Fibroblast of villous mesenchyme (primary cell): ENCODE measurements at regions not wholly inside any gene's neighbourhood (a gene's known extent, or its start where the extent isn't known, plus 50 kb on each side); places are given as distances from the start of the nearest gene placed in this dataset.

Experiments
- DNase-seq: peaks from one replicate; pipeline ENCODE4 v3.0.0-alpha.2; 2010; ENCODE audit warnings: low read depth
- H3K4me3 ChIP-seq: 2 replicates; pipeline ENCODE4 v1.5.1; 2011; ENCODE audit warnings: low read depth, mild to moderate bottlenecking, low read length
- TF ChIP-seq, protein P1 (sequence below): IDR thresholded peaks from 2 replicates; pipeline ENCODE4 v1.5.1; 2012; ENCODE audit warnings: low read depth, mild to moderate bottlenecking, low read length; ENCODE audit not compliant: insufficient read depth

DNA sequence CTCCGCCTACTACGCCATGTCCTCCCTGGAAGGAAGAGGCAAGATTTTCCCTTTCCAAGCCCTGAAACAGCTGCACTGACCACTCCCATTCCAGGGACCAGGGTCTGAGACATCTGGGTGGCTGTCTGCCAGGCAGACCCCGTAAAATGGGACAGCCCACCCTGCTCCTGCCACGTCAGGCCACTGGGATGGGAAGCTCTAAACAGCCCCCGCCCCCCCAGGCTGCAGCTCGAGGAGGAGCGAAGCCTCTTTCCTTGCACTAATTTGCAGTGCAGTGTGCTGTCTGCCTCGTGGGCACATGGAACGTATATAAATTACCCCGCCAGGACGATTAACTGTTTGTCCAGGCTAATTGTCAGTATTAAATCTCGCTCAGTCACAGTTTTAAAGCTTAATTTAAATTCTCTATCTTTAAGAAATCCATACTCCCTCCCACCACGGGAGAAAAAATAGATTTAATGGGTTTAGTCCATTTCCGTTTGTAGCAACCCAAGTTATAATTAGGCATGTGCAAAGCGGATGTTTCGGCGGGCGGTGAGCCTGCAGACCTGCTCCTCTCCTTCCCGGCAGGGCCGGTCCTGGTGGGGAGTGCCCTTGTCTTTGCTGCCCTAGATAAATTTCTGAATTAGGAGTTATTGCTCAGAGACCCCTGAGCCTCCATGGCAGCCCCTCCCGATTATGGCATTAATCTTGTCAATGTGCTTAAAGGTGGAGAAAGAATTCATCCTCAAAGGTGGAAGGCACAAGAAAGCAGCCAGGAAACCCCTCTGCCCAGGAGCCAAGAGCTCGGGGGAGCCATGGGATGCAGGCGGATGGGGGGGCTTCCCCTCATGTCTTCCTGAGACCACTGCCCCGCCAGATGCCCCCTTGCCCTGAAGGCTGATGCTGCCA lies 268.0 kb upstream of the TNRC6C start:
- DNase-seq, result peak; percentile 1

GRCh38 chr17:77691216-77692085 lies 267.1 kb upstream of the TNRC6C start:
- TF ChIP-seq, protein P1, sequence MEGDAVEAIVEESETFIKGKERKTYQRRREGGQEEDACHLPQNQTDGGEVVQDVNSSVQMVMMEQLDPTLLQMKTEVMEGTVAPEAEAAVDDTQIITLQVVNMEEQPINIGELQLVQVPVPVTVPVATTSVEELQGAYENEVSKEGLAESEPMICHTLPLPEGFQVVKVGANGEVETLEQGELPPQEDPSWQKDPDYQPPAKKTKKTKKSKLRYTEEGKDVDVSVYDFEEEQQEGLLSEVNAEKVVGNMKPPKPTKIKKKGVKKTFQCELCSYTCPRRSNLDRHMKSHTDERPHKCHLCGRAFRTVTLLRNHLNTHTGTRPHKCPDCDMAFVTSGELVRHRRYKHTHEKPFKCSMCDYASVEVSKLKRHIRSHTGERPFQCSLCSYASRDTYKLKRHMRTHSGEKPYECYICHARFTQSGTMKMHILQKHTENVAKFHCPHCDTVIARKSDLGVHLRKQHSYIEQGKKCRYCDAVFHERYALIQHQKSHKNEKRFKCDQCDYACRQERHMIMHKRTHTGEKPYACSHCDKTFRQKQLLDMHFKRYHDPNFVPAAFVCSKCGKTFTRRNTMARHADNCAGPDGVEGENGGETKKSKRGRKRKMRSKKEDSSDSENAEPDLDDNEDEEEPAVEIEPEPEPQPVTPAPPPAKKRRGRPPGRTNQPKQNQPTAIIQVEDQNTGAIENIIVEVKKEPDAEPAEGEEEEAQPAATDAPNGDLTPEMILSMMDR, result no peak
- no peak overlapping the region for H3K4me3 ChIP-seq
- DNase-seq, result no peak

More for the DNA sequence above, 268.0 kb upstream of the TNRC6C start:
- no peak overlapping the region for H3K4me3 ChIP-seq
- TF ChIP-seq, protein P1, result no peak

DNA sequence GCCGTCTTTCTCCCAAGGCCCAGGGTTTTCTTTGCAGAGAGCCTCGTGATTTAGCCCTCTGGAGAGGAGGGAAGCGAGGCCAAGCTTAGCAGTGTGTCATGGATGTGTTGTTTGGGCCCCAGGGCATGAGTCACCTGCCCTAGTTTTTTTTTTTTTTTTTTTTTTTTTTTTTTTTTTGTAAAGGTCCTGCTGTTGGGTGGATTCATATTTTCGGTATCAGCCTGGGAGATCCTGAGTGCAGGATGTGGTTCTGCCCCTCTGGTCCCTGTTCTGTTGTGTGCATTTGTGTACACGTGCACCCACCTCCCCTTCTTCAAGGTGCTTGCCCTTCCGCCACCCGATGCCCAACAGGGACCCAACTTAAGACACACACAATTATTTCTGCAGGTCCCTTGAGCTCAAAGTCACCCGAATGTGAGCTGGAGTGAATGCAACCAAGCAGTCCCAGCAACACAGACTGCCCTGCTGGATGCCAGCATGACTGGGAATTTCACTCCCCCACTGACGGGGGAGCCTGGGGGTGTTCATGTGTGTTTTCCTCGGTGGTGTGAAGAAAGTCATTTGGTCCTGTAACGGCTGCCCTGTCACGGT lies 265.8 kb upstream of the TNRC6C start:
- TF ChIP-seq, protein P1, result no peak
- DNase-seq, result peak; percentile 2
- H3K4me3 ChIP-seq, result no peak overlapping the region

DNA sequence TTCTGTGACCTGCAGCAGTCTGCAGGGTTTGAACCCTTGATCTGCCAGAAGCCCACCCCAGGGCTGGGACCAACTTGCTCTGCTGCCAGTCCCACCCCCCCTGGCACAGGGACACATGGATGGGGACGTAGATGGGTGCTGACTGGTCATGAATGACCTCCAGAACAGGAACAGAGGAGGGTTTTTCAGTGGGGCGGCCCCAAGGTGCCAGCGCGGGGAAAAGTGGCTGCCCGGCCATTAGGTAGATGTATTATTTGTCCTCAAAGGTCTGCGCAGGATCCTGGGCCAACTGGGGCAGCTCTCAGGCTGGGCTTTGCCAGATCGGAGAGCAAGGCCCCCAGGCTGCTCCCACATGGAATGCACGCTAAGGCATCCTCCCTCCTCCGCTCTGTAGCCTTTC lies 265.2 kb upstream of the TNRC6C start:
- no peak overlapping the region for H3K4me3 ChIP-seq

DNA sequence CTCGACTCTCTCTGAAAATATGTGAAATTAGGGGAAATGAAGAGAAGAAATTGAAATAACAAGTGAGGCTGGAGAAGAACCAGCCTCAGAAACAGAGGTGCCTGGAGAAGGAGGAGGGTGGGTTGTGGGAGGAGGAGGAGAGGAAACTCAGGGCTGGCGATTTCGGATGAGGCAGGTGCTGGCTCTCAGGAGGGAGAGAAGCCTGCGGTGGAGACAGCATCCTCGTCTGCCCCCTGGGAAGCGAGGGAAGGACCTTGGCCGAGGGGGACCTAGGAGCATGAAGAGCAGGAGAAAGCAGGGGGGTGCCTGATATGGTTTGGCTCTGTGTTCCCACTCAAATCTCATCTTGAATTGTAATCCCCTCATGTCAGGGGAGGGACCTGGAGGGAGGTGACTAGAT lies 264.7 kb upstream of the TNRC6C start:
- TF ChIP-seq, protein P1, result no peak
- no peak for DNase-seq

More for the DNA sequence above, 265.2 kb upstream of the TNRC6C start:
- TF ChIP-seq, protein P1, result no peak
- DNase-seq, result no peak

DNA sequence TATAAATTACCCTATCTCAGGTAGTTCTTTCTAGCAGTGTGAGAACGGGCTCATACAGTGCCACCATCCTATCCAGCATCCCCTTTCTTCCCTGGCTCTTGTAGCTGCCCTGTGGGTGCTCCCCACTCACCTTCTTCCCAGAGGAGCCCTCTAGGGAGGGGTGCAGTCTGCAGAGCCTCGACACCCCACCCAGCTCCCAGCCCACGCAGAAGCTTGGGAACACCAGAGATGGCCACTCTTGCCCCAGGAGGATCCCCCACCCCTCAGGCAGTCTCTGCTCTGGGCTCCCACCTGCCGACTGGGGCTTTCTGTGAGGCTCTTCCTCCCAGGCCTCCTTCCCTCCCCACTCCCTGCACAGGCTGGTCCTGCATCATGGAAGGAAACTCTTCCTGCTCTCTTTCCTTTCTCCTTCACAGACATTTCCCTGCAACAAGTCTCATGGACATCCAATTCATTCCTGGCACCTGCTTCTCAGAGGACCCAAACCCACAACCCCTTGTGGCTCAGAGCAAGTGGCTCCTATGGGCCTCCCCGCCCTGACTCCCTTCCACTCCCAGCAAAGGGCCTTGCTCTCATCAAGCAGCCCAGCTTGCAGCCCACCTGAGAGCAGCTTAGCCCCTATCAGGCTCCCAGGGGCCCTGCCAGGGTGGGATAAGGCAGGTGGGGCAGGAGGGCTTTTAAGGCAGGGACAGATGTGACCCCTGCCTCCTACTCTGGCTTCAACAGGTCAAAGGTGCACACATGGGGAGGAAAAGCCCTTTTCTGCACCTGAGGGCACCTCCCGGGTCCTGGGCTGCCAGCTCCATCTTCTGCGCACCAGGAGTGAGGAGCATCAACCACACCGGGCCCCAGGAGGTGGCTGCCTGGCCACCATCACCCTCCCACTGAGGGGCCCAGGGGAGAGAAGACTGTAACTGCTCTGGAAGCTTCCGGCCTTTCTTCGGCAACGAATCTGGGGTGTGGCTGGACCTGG lies 263.8 kb upstream of the TNRC6C start:
- TF ChIP-seq, protein P1, result no peak
- DNase-seq, result no peak
- H3K4me3 ChIP-seq, result no peak overlapping the region

More for the DNA sequence above, 264.7 kb upstream of the TNRC6C start:
- no peak overlapping the region for H3K4me3 ChIP-seq
